IPS-NIHi7 (cell line): ENCODE measurements at regions not wholly inside any gene's neighbourhood (a gene's known extent, or its start where the extent isn't known, plus 50 kb on each side); places are given as distances from the start of the nearest gene placed in this dataset.

Experiments
- DNase-seq: peaks from one replicate; pipeline ENCODE4 v3.0.0; 2012; ENCODE audit warnings: mixed read lengths; ENCODE audit errors: extremely low spot score

DNA sequence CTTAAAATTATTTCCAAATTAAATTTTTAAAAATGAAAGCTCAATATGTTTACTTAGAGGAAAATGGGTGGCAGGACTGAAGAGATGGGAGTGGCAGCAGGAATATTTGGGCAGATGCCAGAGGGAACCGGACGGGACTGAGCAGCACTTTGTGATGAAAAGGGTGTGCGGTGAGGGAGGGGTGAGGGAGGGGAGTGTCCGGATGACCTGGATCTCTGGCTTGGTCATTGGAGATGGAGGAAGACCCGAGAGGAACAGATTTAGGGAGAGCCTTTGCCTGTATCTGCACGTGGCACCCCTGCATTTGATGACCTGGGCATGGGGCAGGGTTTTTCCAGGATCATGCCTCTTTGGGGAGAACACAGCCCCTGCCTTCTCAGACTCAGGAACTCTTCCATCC is 201.1 kb upstream of the MVB12B start:
- peak; percentile 4 for DNase-seq

GRCh38 chr9:126125992-126126409 is 200.6 kb upstream of the MVB12B start:
- peak; percentile 7 for DNase-seq

DNA sequence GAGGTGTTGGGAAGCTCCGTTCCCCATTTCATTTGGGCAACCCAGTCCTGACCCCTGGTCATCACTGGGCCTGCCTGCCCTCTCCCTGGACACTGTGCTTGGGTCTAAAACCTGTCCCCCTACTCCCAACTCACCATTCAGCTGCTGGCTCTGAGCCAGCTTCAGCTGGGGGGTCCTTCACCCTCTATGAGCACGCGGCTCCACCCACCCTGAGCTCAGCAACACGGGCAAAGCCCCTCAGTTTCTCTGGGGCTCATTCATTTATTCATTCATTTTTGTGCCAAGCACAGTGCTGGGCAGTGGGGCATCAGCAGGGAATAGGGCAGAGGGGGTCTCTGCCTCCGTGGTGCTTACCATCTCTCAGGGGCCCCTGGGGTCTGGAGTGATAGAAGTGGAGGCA is 199.8 kb upstream of the MVB12B start:
- peak; percentile 1 for DNase-seq

GRCh38 chr9:126127591-126127990 is 199.0 kb upstream of the MVB12B start:
- DNase-seq: peak; percentile 5

DNA sequence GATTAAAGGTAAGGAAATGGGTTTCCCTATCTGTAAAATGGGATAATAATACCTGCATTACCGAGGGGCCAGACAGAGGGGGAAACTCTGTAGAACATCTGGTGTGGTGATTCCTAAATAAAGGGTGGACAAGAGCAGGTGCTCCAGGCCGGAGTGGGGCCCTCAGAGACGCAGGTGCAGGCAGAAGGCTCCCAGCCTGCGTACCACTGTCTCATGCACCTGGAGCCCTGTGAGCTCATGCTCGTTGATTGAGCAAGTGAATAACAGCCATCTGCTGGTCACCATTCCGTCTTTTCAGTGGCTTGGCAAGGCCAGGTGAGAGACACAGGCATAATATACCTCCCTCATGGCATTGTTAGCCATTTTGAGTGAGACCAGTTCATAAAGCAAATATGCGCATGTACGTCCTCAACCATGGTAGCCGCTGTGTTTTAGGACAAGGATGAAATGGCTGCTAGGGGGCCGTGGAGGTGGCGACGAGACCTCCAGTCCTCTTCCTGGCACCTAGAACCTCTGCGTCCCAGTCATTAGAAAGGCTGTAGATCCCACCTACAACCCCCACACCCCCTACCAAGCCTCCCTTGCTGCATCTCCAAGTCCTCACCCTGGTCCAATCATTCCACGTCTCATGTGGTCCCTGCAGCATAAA is 198.0 kb upstream of the MVB12B start:
- DNase-seq: peak; percentile 8

GRCh38 chr9:126131066-126132010 is 195.3 kb upstream of the MVB12B start:
- DNase-seq: peak; percentile 3

DNA sequence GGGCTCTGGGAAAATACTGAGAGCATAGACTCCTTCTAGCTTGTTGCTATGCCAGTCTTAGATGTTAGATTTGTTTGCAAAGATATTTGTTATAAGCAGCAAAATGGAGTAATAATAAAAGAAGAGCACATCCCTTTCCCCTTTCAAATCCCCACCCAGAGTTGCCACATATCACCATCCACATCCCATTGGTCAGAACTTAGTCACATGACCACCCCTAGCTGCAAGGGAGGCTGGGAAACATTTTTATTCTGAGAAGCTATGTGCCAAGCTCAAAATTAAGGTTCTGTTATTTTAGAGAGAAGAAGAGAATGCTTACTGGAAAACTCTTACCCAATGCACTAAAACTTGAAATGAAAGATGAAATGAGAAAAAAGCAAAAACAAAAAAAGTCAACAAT is 193.9 kb upstream of the MVB12B start:
- DNase-seq: no peak

DNA sequence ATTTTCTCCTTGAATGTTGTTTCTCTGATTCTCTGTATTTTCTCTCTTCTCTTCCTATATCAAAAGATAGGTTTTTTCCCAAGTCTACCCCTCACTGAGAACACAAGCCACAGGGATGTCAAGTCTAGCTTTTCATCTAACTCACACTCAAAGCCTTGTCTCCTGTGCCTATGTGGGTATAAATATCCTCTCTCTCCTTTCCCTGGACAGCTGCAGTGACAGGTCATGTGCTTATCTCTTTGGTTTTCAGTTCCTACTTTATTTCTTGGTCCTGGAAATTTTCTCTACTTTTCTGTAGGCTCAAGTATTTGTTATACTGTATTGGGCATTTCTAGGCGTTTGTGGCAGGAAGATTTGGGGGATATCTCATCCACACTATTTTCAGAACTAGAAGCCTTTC is 182.4 kb upstream of the MVB12B start:
- DNase-seq: peak; percentile 1

GRCh38 chr9:126144603-126145456 is 181.8 kb upstream of the MVB12B start:
- DNase-seq: peak; percentile 8

- no peak for DNase-seq
Observed at GRCh38 chr9:126145887-126146253, 180.8 kb upstream of the MVB12B start.

DNA sequence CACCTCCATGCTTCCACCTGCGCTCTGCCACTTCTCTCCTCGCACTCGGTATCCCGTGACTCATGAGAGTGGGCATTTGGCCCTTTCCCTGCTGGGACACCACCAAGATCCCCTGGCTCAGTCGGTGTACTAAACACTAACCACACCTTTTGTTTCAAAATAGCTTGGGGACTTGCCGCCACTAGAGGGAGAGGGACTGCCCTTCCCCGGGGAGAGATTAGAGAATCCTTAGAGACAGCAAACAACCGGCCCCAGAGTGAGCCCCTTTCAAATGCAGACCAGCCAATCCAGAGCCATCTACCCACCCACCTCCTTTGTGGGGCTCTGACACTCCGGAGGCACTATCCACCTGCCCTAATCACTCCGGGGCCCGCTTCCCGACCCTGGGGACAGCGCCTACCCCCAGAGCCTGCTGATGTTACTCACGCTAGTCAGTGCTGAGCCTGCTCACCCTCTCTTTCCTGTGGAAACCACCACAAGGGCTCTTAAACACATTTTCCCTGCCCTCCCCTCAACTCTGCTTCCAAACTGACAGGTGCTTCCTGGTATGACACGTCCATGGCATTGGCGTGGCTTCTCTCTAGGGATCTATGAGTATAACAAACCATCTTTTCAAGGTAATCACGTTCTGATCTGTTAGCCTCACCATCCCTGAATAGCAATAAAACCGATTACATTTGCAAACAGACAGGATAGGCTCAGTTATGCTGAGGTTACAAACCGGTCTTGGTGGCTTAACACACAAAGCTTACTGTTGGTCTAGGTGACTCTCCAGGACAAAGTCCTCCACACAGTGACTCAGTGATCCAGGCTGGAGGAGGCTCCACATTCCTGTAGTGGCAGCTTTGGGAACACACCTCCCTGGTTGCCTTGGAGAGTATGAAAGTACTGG is 180.1 kb upstream of the MVB12B start:
- DNase-seq: peak; percentile 96

- peak; percentile 2 for DNase-seq
Observed at GRCh38 chr9:126147186-126147935, 179.3 kb upstream of the MVB12B start.

DNA sequence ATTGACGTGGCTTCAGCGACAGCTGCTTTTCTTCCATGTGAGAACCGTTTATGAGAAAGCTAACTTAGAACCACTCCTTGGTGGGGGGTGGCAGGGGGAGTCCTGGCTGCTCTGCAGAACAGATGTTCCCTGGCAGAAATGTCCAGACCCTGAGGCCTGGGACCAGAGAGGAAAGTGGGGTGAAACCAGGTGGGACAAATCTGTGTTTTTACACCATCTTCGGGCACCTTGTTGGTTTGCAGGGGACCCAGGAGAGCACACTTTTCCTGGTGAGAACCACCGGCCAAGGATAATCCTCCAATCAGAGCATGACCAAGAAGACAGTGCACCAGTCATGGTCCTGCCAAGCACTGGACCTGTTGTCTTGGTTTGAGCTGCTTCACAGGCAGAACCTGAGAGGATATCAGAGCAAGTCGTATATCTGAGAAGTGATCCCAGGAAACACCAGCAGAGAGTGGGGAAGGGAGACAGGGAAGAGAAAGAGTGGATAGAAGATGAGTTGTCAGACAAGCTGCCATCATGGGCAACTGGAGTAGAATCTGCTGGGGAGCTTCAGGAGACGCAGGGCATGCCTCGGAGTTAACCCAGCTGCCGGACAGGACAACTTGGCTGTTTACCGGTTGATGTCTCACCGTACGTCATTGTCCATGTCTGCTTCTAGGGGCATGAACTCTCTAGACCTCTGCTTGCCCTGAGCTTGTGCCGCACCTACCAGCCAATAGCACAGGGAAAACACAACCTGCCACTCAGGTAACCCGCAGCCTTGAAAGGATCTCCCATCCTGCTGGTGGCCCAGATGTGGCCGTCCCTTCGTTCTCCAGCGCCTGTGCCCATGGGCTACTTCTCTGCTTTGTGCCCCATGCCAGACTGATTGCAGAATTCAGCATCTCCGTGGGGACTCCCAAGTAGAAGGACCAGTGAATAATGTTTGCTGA is 178.4 kb upstream of the MVB12B start:
- DNase-seq: peak; percentile 2

- peak; percentile 1 for DNase-seq
Observed at GRCh38 chr9:126148994-126149393, 177.6 kb upstream of the MVB12B start.

GRCh38 chr9:126149661-126150060 is 177.0 kb upstream of the MVB12B start:
- peak; percentile 16 for DNase-seq

- DNase-seq: peak; percentile 12
Observed at GRCh38 chr9:126150411-126151030, 176.1 kb upstream of the MVB12B start.

DNA sequence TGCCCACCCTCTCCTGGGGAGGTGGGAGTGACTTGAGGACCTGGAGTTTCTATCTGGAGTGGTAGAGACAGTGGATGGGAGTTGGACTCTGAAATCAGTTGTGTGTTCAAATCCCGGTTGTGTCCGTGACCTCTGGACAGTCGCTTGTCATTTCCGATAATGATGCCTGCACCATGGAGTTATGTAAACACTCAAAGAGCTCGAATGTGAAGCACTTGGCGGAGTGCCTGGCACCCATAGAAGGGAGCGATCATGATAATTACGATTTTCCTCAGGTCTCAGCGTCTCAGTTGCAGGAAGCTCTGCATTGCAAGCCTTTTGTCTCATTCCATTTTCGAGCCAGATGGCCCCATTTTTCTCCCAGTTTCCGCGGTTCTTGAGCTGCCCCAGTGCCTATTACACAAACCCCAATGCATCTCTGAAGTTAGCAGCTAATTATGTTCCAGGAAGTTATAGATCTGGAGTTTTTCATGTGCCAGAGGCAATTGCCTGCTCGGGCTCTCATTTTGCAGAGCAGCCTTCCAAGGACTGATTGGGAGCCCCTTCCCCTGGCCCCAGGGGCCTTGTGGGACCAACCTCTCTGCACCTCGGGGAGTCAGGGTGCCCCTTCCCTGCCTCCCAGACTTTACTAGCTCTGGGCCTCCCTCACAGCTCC is 175.5 kb upstream of the MVB12B start:
- peak; percentile 6 for DNase-seq

GRCh38 chr9:126151686-126152134 is 174.9 kb upstream of the MVB12B start:
- DNase-seq: peak; percentile 15
